HG03342 (cell line): ENCODE measurements at regions not wholly inside any gene's neighbourhood (a gene's known extent, or its start where the extent isn't known, plus 50 kb on each side); places are given as distances from the start of the nearest gene placed in this dataset.
"Not testable (repeated sequence)": the region's sequence is repeated elsewhere in the genome, so short reads cannot be mapped to it uniquely, and the experiment has no call there.

Source experiments
- ATAC-seq: cut with Tn5 transposase; IDR thresholded peaks from one replicate; pipeline ENCODE4 v1.9.1; 2021; ENCODE audit warnings: mild to moderate bottlenecking, moderate library complexity; ENCODE audit not compliant: unreplicated experiment

DNA sequence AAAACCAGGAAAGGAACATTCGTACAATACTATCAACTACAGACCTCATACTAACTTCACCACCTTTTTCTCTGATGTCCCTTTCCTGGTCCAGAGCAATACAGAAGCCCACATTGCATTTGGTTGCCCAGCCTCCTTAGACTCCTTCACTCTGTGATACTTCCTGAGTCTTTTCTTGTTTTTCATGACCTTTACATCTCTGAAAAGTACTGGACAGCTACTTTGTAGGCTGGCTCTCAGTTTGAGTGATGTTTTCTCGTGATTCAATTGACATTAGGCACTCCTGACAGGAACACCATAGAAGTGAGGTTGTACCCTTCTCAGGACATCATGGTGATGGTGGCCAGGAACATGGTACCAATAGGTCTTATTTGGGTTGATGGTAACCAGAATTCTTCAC is 185.9 kb upstream of the SLC39A10 start:
- ATAC-seq: no peak

GRCh38 chr2:195470622-195471021 is 186.4 kb upstream of the SLC39A10 start:
- no peak for ATAC-seq

GRCh38 chr2:195468771-195469170 is 188.3 kb upstream of the SLC39A10 start:
- peak; percentile 91 for ATAC-seq

GRCh38 chr2:195466427-195466826 is 190.6 kb upstream of the SLC39A10 start:
- no peak for ATAC-seq

DNA sequence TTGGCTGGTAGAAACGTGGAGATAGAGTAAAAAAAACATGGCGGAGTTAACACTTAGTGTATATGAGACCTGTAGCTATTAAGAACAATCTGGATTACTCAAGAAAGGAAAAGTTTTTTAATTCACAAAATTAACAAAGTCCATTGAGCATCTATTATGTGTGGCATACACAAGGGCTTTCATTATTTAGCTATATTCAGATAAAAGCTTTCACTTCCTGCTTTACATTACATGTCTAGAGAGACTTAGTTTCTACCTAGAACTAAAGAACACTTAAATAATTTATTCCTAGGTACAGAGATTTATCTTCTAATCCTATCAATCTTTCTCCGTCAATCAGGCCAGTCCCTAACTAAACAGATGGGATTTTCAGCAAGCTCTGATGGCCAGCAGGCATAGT is 196.0 kb upstream of the SLC39A10 start:
- ATAC-seq: no peak

- no peak for ATAC-seq
These were observed 198.1 kb upstream of the SLC39A10 start for GRCh38 chr2:195458936-195459335.

DNA sequence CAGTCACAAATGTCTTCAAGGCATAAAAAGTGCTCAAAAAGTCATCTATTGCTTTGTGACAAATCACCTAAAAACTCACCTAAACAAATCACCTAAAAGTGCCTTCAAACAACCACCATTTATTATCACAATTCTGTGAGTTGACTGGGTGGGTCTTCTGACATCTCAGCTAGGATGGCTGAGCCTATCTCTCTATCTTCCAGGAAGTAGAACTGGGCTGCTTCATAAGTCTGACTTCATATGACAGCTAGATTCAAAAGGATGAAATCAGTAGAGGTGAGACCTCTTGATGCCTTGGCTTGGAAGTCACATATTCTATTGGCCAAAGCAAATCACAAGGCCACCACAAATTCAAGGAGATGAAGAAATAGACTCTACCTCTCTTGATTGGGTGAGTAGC is 199.2 kb upstream of the SLC39A10 start:
- no peak for ATAC-seq

DNA sequence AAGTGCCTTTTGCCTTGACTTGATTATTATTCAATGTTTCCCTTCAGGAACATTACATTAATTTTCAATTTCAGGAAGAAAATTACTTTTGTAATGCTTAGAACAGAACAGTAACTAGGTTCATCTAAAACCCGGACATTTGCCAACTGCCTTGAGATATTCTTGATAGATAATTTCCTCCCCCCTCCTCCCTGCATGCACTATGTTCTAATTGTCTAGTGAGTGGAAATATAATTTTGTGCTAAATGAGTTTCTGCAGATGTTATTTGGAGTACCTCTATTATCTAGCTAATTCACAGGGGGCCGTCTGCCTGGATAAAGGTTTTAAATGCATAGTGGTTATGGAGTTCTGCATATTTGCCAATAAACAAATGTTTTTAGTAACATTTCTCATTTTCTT is 200.3 kb upstream of the SLC39A10 start:
- no peak for ATAC-seq

DNA sequence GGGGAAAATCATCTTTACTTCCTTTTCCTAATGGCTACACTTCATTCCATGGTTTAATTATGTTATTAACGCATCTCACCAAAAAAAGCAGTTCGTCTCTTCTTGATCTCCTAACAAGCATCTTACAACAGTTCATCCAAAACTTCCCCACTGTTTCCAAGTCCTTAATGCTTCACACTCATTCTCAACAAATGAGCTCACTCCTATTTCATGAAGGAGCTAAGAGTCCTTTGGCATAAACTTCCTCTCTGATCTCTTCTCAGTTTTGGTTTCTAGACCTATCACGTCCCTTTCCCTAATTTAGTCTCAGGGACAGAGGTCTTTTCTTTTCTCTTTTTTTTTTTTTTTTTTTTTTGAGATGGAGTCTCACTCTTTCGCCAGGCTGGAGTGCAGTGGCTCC is 205.9 kb upstream of the SLC39A10 start:
- ATAC-seq: no peak

DNA sequence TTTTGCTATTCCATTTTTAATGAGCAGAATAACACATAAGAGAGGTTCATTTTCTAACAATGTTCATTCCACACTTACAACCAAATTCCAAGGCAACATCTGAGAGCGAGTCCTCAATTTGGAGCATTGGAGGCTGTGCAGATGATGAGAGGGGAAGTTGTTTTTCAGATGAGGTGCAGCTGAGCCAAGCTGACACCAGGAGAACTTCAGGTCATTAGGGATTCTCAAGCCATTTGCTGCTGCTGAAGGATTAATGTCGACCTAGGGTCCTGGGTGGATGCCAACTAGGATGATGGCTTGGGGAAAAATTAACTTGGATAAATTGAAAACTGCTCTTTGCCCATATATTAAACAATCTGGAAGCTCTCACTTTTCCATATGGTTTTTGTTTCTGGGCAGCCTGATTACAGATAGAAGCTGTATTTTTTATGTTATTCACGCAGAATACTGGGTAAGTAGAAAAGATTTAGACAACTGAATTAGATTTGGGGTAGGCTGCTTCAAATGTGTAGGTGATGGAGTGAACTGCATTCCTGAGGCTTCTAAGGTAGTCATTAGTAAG is 206.4 kb upstream of the SLC39A10 start:
- ATAC-seq: no peak

GRCh38 chr2:195447323-195447975 is 209.6 kb upstream of the SLC39A10 start:
- ATAC-seq: no peak

DNA sequence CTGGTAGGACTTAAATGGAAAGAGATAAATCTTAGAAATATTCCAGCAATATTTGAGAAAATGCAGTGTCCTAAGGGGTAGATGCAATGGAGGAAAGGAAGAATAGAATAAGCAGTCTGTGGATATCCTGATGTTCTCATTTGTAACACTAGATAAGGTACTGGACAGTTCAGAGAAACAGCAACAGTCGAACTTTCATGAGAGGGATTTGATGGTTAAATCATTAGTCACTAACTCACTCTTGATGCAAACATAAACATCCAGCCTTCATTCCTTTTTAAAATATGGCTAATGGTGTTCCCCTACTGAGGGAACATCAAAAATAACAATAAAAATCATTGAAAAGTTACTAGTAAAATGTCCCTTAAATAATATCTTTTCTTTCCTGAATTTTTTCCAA is 211.4 kb upstream of the SLC39A10 start:
- no peak for ATAC-seq

- ATAC-seq: no peak
These were observed 213.1 kb upstream of the SLC39A10 start for GRCh38 chr2:195443926-195444325.

- ATAC-seq: no peak
These were observed 214.4 kb upstream of the SLC39A10 start for GRCh38 chr2:195442458-195443175.

- ATAC-seq: no peak
These were observed 218.3 kb upstream of the SLC39A10 start for GRCh38 chr2:195438692-195439091.

DNA sequence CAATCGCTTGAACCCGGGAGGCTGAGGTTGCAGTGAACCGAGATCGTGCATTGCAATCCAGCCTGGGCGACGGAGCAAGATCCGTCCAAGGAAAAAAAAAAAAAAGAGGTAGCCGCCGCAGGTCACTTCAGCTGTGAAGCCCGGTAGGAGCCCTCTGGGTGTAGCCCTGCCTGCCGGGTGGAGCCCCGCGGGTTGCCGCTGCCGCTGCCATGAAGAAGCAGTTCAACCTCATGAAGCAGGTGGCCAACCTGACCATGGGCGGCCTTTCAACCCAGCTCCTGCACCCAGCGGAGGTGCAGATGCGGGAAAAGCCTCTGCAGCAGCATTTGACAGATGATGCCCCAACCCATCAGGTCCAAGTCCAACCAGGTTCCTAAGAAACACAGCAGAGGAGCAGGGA is 219.5 kb upstream of the SLC39A10 start:
- no peak for ATAC-seq

DNA sequence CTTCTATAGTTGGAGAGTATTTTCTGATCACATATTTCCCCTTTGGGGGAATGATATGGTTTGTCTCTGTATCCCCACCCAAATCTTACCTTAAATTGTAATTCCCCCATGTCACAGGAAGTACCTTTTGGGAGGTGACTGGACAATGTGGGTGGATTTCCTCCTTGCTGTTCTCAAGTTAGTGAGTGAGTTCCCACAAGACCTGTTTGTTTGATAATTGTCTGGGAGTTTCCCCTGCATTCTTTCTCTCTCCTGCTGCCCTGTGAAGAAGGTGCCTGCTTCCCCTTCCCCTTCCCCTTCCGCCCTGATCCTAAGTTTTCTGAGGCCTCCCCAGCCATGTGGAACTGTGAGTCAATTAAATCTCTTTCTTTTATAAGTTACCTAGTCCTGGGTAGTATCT is 222.7 kb upstream of the SLC39A10 start:
- no peak for ATAC-seq

DNA sequence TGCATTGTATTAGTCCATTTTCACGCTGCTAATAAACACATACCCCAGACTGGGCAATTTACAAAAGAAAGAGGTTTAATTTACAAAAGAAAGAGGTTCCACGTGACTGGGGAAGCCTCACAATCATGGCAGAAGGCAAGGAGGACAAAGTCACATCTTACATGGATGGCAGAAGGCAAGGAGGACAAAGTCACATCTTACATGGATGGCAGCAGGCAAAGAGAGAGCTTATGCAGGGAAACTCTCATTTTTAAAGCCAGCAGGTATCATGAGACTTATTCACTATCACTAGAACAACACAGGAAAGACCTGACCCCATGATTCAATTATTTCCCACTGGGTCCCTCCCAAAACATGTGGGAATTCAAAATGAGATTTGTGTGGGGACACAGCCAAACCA is 223.3 kb upstream of the SLC39A10 start:
- not testable (repeated sequence) for ATAC-seq

DNA sequence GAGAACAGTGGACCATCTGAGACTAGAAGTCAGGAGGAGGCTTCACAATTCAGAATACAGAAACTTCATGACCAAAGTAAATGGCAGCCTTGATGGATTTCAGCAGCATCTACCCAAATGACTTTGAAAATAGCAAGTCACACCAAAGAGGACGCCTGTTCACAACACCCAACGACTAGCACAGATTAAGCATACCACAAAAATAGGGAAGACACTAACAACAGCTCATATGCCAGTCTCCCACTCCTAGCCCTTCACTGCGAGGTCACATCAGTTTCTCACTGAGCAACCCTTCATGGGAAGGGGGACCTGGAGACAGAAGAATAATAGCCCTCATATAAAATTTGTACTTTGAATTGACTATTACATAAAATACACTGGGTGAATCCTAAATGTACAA is 228.4 kb upstream of the SLC39A10 start:
- ATAC-seq: no peak

DNA sequence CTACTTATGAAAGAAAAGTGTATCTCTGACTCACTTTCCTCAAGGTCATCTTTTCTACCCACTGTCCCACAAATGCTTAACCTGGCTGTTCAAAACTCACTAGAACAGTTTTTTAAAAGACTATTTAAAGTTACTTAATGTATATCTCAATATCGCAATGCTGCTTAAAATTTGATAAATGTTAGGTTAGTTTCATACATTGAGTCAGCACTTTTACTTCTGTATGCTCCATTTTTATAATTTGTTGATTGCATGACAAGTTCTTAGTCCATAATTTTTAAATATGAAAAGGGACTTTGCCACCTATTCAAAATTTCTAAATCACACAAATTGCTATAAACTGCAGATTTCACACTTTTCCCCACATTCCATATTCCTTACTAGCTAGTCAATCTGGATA is 231.7 kb upstream of the SLC39A10 start:
- no peak for ATAC-seq

- ATAC-seq: no peak
These were observed 238.0 kb upstream of the SLC39A10 start for GRCh38 chr2:195419033-195419432.

DNA sequence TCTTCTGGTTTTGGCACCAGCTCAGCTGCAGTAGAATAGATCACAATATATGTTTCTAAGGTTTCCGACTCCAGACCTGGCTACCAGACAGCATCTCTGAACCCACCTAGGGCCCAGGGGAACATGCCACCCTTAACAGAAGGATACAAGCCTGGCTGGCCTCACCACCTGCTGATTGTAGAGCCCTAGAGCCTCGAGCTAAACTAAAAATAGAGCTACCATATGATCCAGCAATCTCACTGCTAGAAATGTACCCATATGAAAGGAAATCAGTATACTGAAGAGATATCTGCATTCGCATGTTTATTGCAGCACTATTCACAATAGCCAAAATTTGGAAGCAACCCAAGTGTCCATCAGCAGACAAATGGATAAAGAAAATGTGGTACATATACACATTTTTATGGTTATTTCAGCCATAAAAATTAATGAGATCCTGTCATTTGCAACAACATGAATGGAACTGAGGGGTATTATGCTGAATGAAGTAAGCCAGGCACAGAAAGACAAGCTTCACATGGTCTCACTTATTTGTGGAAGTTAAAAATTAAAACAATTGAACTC is 242.4 kb upstream of the SLC39A10 start:
- no peak for ATAC-seq
